SHP77 treated with DMSO at 0.1 percent for 48 hours (cell line): ENCODE measurements at regions not wholly inside any gene's neighbourhood (a gene's known extent, or its start where the extent isn't known, plus 50 kb on each side); places are given as distances from the start of the nearest gene placed in this dataset.

Source experiments
- DNase-seq: peaks from one replicate; lab custom pipeline; 2025; lab: John Stamatoyannopoulos, UW

GRCh38 chr2:181341855-181342600 lies 115.2 kb upstream of the ITGA4 start:
- DNase-seq, result no peak

- DNase-seq, result no peak
Measured at GRCh38 chr2:181348107-181348837, 108.9 kb upstream of the ITGA4 start.

- DNase-seq, result no peak
Measured at GRCh38 chr2:181352158-181352557, 105.0 kb upstream of the ITGA4 start.

- DNase-seq, result no peak
Measured at GRCh38 chr2:181354626-181355025, 102.6 kb upstream of the ITGA4 start.

GRCh38 chr2:181356526-181357130 lies 100.6 kb upstream of the ITGA4 start:
- no peak for DNase-seq

GRCh38 chr2:181357979-181358378 lies 99.2 kb upstream of the ITGA4 start:
- DNase-seq, result no peak

- no peak for DNase-seq
Measured at GRCh38 chr2:181362561-181362960, 94.6 kb upstream of the ITGA4 start.

GRCh38 chr2:181363164-181363563 lies 94.0 kb upstream of the ITGA4 start:
- no peak for DNase-seq

- DNase-seq, result no peak
Measured at GRCh38 chr2:181364492-181365170, 92.6 kb upstream of the ITGA4 start.

- no peak for DNase-seq
Measured at GRCh38 chr2:181366675-181367175, 90.5 kb upstream of the ITGA4 start.

- no peak for DNase-seq
Measured at GRCh38 chr2:181367411-181367810, 89.8 kb upstream of the ITGA4 start.

- no peak for DNase-seq
Measured at GRCh38 chr2:181367906-181368435, 89.2 kb upstream of the ITGA4 start.

- no peak for DNase-seq
Measured at GRCh38 chr2:181370126-181370525, 87.1 kb upstream of the ITGA4 start.

GRCh38 chr2:181371195-181371594 lies 86.0 kb upstream of the ITGA4 start:
- DNase-seq, result no peak

- DNase-seq, result no peak
Measured at GRCh38 chr2:181371782-181372645, 85.2 kb upstream of the ITGA4 start.

GRCh38 chr2:181372646-181373040 lies 84.5 kb upstream of the ITGA4 start:
- DNase-seq, result no peak

GRCh38 chr2:181374781-181375675 lies 82.2 kb upstream of the ITGA4 start:
- DNase-seq, result no peak

GRCh38 chr2:181376442-181376841 lies 80.7 kb upstream of the ITGA4 start:
- no peak for DNase-seq

- no peak for DNase-seq
Measured at GRCh38 chr2:181376999-181377398, 80.2 kb upstream of the ITGA4 start.

- DNase-seq, result no peak
Measured at GRCh38 chr2:181378491-181378890, 78.7 kb upstream of the ITGA4 start.
